Neural crest cell (in vitro differentiated cells): ENCODE measurements at regions not wholly inside any gene's neighbourhood (a gene's known extent, or its start where the extent isn't known, plus 50 kb on each side); places are given as distances from the start of the nearest gene placed in this dataset.

Experiments
- DNase-seq: peaks from one replicate; pipeline ENCODE4 v3.0.0; 2021; ENCODE audit warnings: low read depth, mixed read lengths, low spot score
- H3K27ac Mint-ChIP-seq: one replicate; pipeline ENCODE4 v1.8.0; 2021; ENCODE audit warnings: mild to moderate bottlenecking, mixed read lengths; ENCODE audit not compliant: unreplicated experiment
- H3K27me3 Mint-ChIP-seq: 2 replicates; pipeline ENCODE4 v1.8.0; 2021; ENCODE audit warnings: low read depth, mild to moderate bottlenecking, mixed read lengths
- H3K36me3 Mint-ChIP-seq: 2 replicates; pipeline ENCODE4 v1.8.0; 2021; ENCODE audit warnings: low read depth, mild to moderate bottlenecking, mixed read lengths
- H3K4me1 Mint-ChIP-seq: 2 replicates; pipeline ENCODE4 v1.8.0; 2021; ENCODE audit warnings: mixed read lengths
- H3K4me3 Mint-ChIP-seq: one replicate; pipeline ENCODE4 v1.8.0; 2021; ENCODE audit warnings: mild to moderate bottlenecking, mixed read lengths
- H3K9me3 Mint-ChIP-seq: 2 replicates; pipeline ENCODE4 v1.8.0; 2021; ENCODE audit warnings: mixed read lengths
- CTCF ChIP-seq: fragments of 200-600 bp; sonication (generic); conservative IDR thresholded peaks from 2 replicates; pipeline ENCODE4 v1.5.0; 2021; ENCODE audit warnings: antibody characterized with exemption, mild to moderate bottlenecking

GRCh38 chr11:129576652-129577051 lies 201.0 kb downstream of the BARX2 start:
- H3K4me1 Mint-ChIP-seq: no peaks in the 10 kb centered on the region
- DNase-seq: no peak
- H3K27ac Mint-ChIP-seq: no peak overlapping the region
- H3K36me3 Mint-ChIP-seq: no peaks in the 10 kb centered on the region
- H3K27me3 Mint-ChIP-seq: no peaks in the 10 kb centered on the region
- no peaks in the 10 kb centered on the region for H3K9me3 Mint-ChIP-seq
- H3K4me3 Mint-ChIP-seq: no peak overlapping the region
- no peak for TF ChIP-seq CTCF

GRCh38 chr11:129578006-129578405 lies 202.4 kb downstream of the BARX2 start:
- H3K9me3 Mint-ChIP-seq: no peaks in the 10 kb centered on the region
- no peaks in the 10 kb centered on the region for H3K4me1 Mint-ChIP-seq
- no peak for TF ChIP-seq CTCF
- no peak for DNase-seq
- H3K36me3 Mint-ChIP-seq: no peaks in the 10 kb centered on the region
- no peak overlapping the region for H3K27ac Mint-ChIP-seq
- no peak overlapping the region for H3K4me3 Mint-ChIP-seq
- no peaks in the 10 kb centered on the region for H3K27me3 Mint-ChIP-seq

- Mint-ChIP-seq H3K4me3 (no peak overlapping the region), H3K9me3 (no peaks in the 10 kb centered on the region), H3K27me3 (peaks cover 2% of the 10 kb centered on the region), H3K36me3 (no peaks in the 10 kb centered on the region), H3K4me1 (no peaks in the 10 kb centered on the region), H3K27ac (no peak overlapping the region)
- no peak for TF ChIP-seq CTCF
- no peak for DNase-seq
These were observed 204.6 kb downstream of the BARX2 start for GRCh38 chr11:129580278-129580677.

GRCh38 chr11:129584316-129584715 lies 208.7 kb downstream of the BARX2 start:
- H3K36me3 Mint-ChIP-seq: no peaks in the 10 kb centered on the region
- no peak overlapping the region for H3K4me3 Mint-ChIP-seq
- no peaks in the 10 kb centered on the region for H3K4me1 Mint-ChIP-seq
- peaks cover 2% of the 10 kb centered on the region for H3K27me3 Mint-ChIP-seq
- no peaks in the 10 kb centered on the region for H3K9me3 Mint-ChIP-seq
- no peak for TF ChIP-seq CTCF
- H3K27ac Mint-ChIP-seq: no peak overlapping the region
- no peak for DNase-seq

GRCh38 chr11:129589190-129589860 lies 213.7 kb downstream of the BARX2 start:
- DNase-seq: no peak
- no peak for TF ChIP-seq CTCF
- no peaks in the 10 kb centered on the region for H3K4me1 Mint-ChIP-seq
- no peak overlapping the region for H3K27ac Mint-ChIP-seq
- H3K27me3 Mint-ChIP-seq: peaks cover 6% of the 10 kb centered on the region
- no peak overlapping the region for H3K4me3 Mint-ChIP-seq
- no peaks in the 10 kb centered on the region for H3K36me3 Mint-ChIP-seq
- H3K9me3 Mint-ChIP-seq: no peaks in the 10 kb centered on the region
